Thymus (tissue), 11 donors: ENCODE measurements at regions not wholly inside any gene's neighbourhood (a gene's known extent, or its start where the extent isn't known, plus 50 kb on each side); places are given as distances from the start of the nearest gene placed in this dataset.

Experiments
- DNase-seq, 9 donors: peaks; one replicate each; pipeline ENCODE4 v3.0.0-alpha.2; 2013; ENCODE audit warnings: low spot score in 9 of 9, low read depth in 6 of 9, missing footprints in 1 of 9
- H3K27ac ChIP-seq, 2 donors: one replicate each; pipeline ENCODE4 v1.5.1; 2013; ENCODE audit warnings: control low read depth in 1 of 2, low read depth in 1 of 2, low read length in 1 of 2, mild to moderate bottlenecking in 1 of 2, moderate library complexity in 1 of 2
- H3K27me3 ChIP-seq, 2 donors: one replicate each; pipeline ENCODE4 v1.5.1; 2013; ENCODE audit warnings: low read length in 1 of 2; ENCODE audit not compliant: control insufficient read depth in 2 of 2, insufficient read depth in 1 of 2
- H3K36me3 ChIP-seq, 2 donors: one replicate each; pipeline ENCODE4 v1.5.1; 2013; ENCODE audit warnings: low read length in 1 of 2, mild to moderate bottlenecking in 1 of 2, moderate library complexity in 1 of 2; ENCODE audit not compliant: control insufficient read depth in 2 of 2, insufficient read depth in 2 of 2
- H3K4me1 ChIP-seq, 2 donors: one replicate each; pipeline ENCODE4 v1.5.1; 2013; ENCODE audit warnings: low read length in 2 of 2; ENCODE audit not compliant: control insufficient read depth in 2 of 2, insufficient read depth in 2 of 2
- H3K4me3 ChIP-seq, 2 donors: one replicate each; pipeline ENCODE4 v1.5.1; 2013; ENCODE audit warnings: low read length in 2 of 2, control low read depth in 1 of 2, mild to moderate bottlenecking in 1 of 2
- H3K9me3 ChIP-seq, 2 donors: one replicate each; pipeline ENCODE4 v1.5.1; 2013; ENCODE audit warnings: low read length in 1 of 2, mild to moderate bottlenecking in 1 of 2; ENCODE audit not compliant: control insufficient read depth in 2 of 2, insufficient read depth in 1 of 2
- WGBS: extraction: QIAGEN DNeasy Blood & Tissue Kit; methylation state at CpG from one replicate; pipeline ENCODE4 v1.1.7; 2013; 5-methylcytosine and 5-hydroxymethylcytosine counted together
- donor health status: healthy.

GRCh38 chr4:60241866-60242265 is 958.3 kb upstream of the ADGRL3 start:
- Histone ChIP-seq H3K4me3 (no peak overlapping the region), H3K27ac (no peak overlapping the region)

GRCh38 chr4:60249784-60250183 is 950.3 kb upstream of the ADGRL3 start:
- Histone ChIP-seq H3K27ac (no peak overlapping the region), H3K27me3 (no peaks in the 10 kb centered on the region), H3K36me3 (no peaks in the 10 kb centered on the region), H3K9me3 (no peaks in the 10 kb centered on the region), H3K4me3 (no peak overlapping the region), H3K4me1 (no peaks in the 10 kb centered on the region)
- 95% methylated on average over 1 of the region's 1 CpG for WGBS
- no peak for DNase-seq

More at GRCh38 chr4:60241866-60242265, 958.3 kb upstream of the ADGRL3 start:
- H3K27me3 ChIP-seq, result no peaks in the 10 kb centered on the region
- H3K4me1 ChIP-seq, result no peaks in the 10 kb centered on the region
- H3K36me3 ChIP-seq, result no peaks in the 10 kb centered on the region
- DNase-seq, result no peak
- 84% methylated on average over 4 of the region's 4 CpGs for WGBS
- H3K9me3 ChIP-seq, result no peaks in the 10 kb centered on the region

- 74% methylated on average over 1 of the region's 1 CpG for WGBS
- DNase-seq, result no peak
- Histone ChIP-seq H3K27ac (no peak overlapping the region), H3K9me3 (no peaks in the 10 kb centered on the region), H3K27me3 (no peaks in the 10 kb centered on the region), H3K4me3 (no peak overlapping the region), H3K36me3 (no peaks in the 10 kb centered on the region), H3K4me1 (no peaks in the 10 kb centered on the region)
These were observed 949.5 kb upstream of the ADGRL3 start for GRCh38 chr4:60250657-60251056.

- Histone ChIP-seq H3K4me3 (no peak overlapping the region), H3K9me3 (no peaks in the 10 kb centered on the region), H3K27me3 (no peaks in the 10 kb centered on the region), H3K36me3 (no peaks in the 10 kb centered on the region), H3K27ac (no peak overlapping the region), H3K4me1 (no peaks in the 10 kb centered on the region)
- no peak for DNase-seq
- WGBS, result 84% methylated on average over 5 of the region's 5 CpGs
These were observed 940.3 kb upstream of the ADGRL3 start for GRCh38 chr4:60259781-60260180.

GRCh38 chr4:60266505-60266904 is 933.6 kb upstream of the ADGRL3 start:
- Histone ChIP-seq H3K4me3 (no peak overlapping the region), H3K9me3 (no peaks in the 10 kb centered on the region), H3K36me3 (no peaks in the 10 kb centered on the region), H3K27me3 (no peaks in the 10 kb centered on the region), H3K27ac (no peak overlapping the region), H3K4me1 (no peaks in the 10 kb centered on the region)
- DNase-seq, result no peak
- 85% methylated on average over 1 of the region's 1 CpG for WGBS

GRCh38 chr4:60296386-60296785 is 903.7 kb upstream of the ADGRL3 start:
- 73% methylated on average over 2 of the region's 2 CpGs for WGBS
- Histone ChIP-seq H3K36me3 (no peaks in the 10 kb centered on the region), H3K4me3 (no peak overlapping the region), H3K27me3 (no peaks in the 10 kb centered on the region), H3K27ac (no peak overlapping the region), H3K4me1 (no peaks in the 10 kb centered on the region), H3K9me3 (no peaks in the 10 kb centered on the region)
- no peak for DNase-seq

- no peaks in the 10 kb centered on the region for H3K27me3 ChIP-seq
- WGBS, result 95% methylated on average over 2 of the region's 2 CpGs
- H3K9me3 ChIP-seq, result no peaks in the 10 kb centered on the region
- H3K36me3 ChIP-seq, result no peaks in the 10 kb centered on the region
- H3K4me3 ChIP-seq, result no peak overlapping the region
- no peak for DNase-seq
- H3K4me1 ChIP-seq, result no peaks in the 10 kb centered on the region
- no peak overlapping the region for H3K27ac ChIP-seq
These were observed 886.4 kb upstream of the ADGRL3 start for GRCh38 chr4:60313611-60314178.

- 88% methylated on average over 4 of the region's 4 CpGs for WGBS
- Histone ChIP-seq H3K36me3 (no peaks in the 10 kb centered on the region), H3K27ac (no peak overlapping the region), H3K27me3 (no peaks in the 10 kb centered on the region), H3K9me3 (no peaks in the 10 kb centered on the region), H3K4me3 (no peak overlapping the region), H3K4me1 (no peaks in the 10 kb centered on the region)
- no peak for DNase-seq
These were observed 885.7 kb upstream of the ADGRL3 start for GRCh38 chr4:60314416-60314815.

GRCh38 chr4:60315586-60315985 is 884.5 kb upstream of the ADGRL3 start:
- no peak for DNase-seq
- no peak overlapping the region for H3K27ac ChIP-seq
- no peaks in the 10 kb centered on the region for H3K27me3 ChIP-seq
- no peak overlapping the region for H3K4me3 ChIP-seq
- no peaks in the 10 kb centered on the region for H3K9me3 ChIP-seq
- no peaks in the 10 kb centered on the region for H3K36me3 ChIP-seq
- 80% methylated on average over 2 of the region's 2 CpGs for WGBS
- no peaks in the 10 kb centered on the region for H3K4me1 ChIP-seq

GRCh38 chr4:60326735-60327134 is 873.4 kb upstream of the ADGRL3 start:
- WGBS, result 88% methylated on average over 3 of the region's 3 CpGs
- Histone ChIP-seq H3K4me3 (no peak overlapping the region), H3K9me3 (no peaks in the 10 kb centered on the region), H3K27me3 (no peaks in the 10 kb centered on the region), H3K36me3 (no peaks in the 10 kb centered on the region), H3K4me1 (no peaks in the 10 kb centered on the region), H3K27ac (no peak overlapping the region)
- no peak for DNase-seq
